ENCODE measurements at regions not wholly inside any gene's neighbourhood (a gene's known extent, or its start where the extent isn't known, plus 50 kb on each side); places are given as distances from the start of the nearest gene placed in this dataset.

- no peaks in the 10 kb centered on the region for H3K36me3 ChIP-seq (ENCODE audit: insufficient read depth, low read length)
- no peak overlapping the region for H3K27ac ChIP-seq (ENCODE audit: low read depth, low read length)
- H3K4me3 ChIP-seq (ENCODE audit: low read length), result no peak overlapping the region
- H3K9me3 ChIP-seq (ENCODE audit: insufficient read depth, low read depth, low read length), result no peaks in the 10 kb centered on the region
- H3K9ac ChIP-seq (ENCODE audit: low read depth, low read length), result no peak overlapping the region
- H3K4me1 ChIP-seq (ENCODE audit: insufficient read depth, low read length), result no peaks in the 10 kb centered on the region
- WGBS, result 76% methylated on average over 10 of the region's 10 CpGs
- no peaks in the 10 kb centered on the region for H3K27me3 ChIP-seq (ENCODE audit: insufficient read depth, low read length)
Measured at GRCh38 chr1:94608142-94608851, 66.7 kb upstream of the F3 start.

GRCh38 chr1:94607398-94607797 is 65.8 kb upstream of the F3 start:
- Histone ChIP-seq H3K4me1 (ENCODE audit: insufficient read depth, low read length) (no peaks in the 10 kb centered on the region), H3K9ac (ENCODE audit: low read depth, low read length) (no peak overlapping the region), H3K27me3 (ENCODE audit: insufficient read depth, low read length) (no peaks in the 10 kb centered on the region), H3K9me3 (ENCODE audit: insufficient read depth, low read depth, low read length) (no peaks in the 10 kb centered on the region), H3K27ac (ENCODE audit: low read depth, low read length) (no peak overlapping the region), H3K36me3 (ENCODE audit: insufficient read depth, low read length) (no peaks in the 10 kb centered on the region), H3K4me3 (ENCODE audit: low read length) (no peak overlapping the region)
- 95% methylated on average over 4 of the region's 4 CpGs for WGBS

- H3K9ac ChIP-seq (ENCODE audit: low read depth, low read length), result no peak overlapping the region
- no peak overlapping the region for H3K4me3 ChIP-seq (ENCODE audit: low read length)
- no peaks in the 10 kb centered on the region for H3K9me3 ChIP-seq (ENCODE audit: insufficient read depth, low read depth, low read length)
- no peaks in the 10 kb centered on the region for H3K36me3 ChIP-seq (ENCODE audit: insufficient read depth, low read length)
- no peaks in the 10 kb centered on the region for H3K4me1 ChIP-seq (ENCODE audit: insufficient read depth, low read length)
- no peaks in the 10 kb centered on the region for H3K27me3 ChIP-seq (ENCODE audit: insufficient read depth, low read length)
- 96% methylated on average over 4 of the region's 4 CpGs for WGBS
- H3K27ac ChIP-seq (ENCODE audit: low read depth, low read length), result no peak overlapping the region
Measured at GRCh38 chr1:94606471-94606870, 64.9 kb upstream of the F3 start.

- no peaks in the 10 kb centered on the region for H3K27me3 ChIP-seq (ENCODE audit: insufficient read depth, low read length)
- no peaks in the 10 kb centered on the region for H3K4me1 ChIP-seq (ENCODE audit: insufficient read depth, low read length)
- no peaks in the 10 kb centered on the region for H3K36me3 ChIP-seq (ENCODE audit: insufficient read depth, low read length)
- H3K27ac ChIP-seq (ENCODE audit: low read depth, low read length), result no peak overlapping the region
- H3K9me3 ChIP-seq (ENCODE audit: insufficient read depth, low read depth, low read length), result no peaks in the 10 kb centered on the region
- no peak overlapping the region for H3K9ac ChIP-seq (ENCODE audit: low read depth, low read length)
- H3K4me3 ChIP-seq (ENCODE audit: low read length), result no peak overlapping the region
Measured at GRCh38 chr1:94603663-94604062, 62.1 kb upstream of the F3 start.

- Histone ChIP-seq H3K9me3 (ENCODE audit: insufficient read depth, low read depth, low read length) (no peaks in the 10 kb centered on the region), H3K27ac (ENCODE audit: low read depth, low read length) (no peak overlapping the region), H3K27me3 (ENCODE audit: insufficient read depth, low read length) (no peaks in the 10 kb centered on the region), H3K9ac (ENCODE audit: low read depth, low read length) (no peak overlapping the region), H3K36me3 (ENCODE audit: insufficient read depth, low read length) (no peaks in the 10 kb centered on the region), H3K4me3 (ENCODE audit: low read length) (no peak overlapping the region), H3K4me1 (ENCODE audit: insufficient read depth, low read length) (no peaks in the 10 kb centered on the region)
- WGBS, result 99% methylated on average over 3 of the region's 3 CpGs
Measured at GRCh38 chr1:94602802-94603625, 61.5 kb upstream of the F3 start.

- WGBS, result 82% methylated on average over 9 of the region's 9 CpGs
- Histone ChIP-seq H3K27me3 (ENCODE audit: insufficient read depth, low read length) (no peaks in the 10 kb centered on the region), H3K4me3 (ENCODE audit: low read length) (no peak overlapping the region)
Measured at GRCh38 chr1:94602316-94602715, 60.8 kb upstream of the F3 start.

GRCh38 chr1:94600556-94600955 is 59.0 kb upstream of the F3 start:
- WGBS, result 79% methylated on average over 2 of the region's 2 CpGs
- H3K4me1 ChIP-seq (ENCODE audit: insufficient read depth, low read length), result no peaks in the 10 kb centered on the region
- H3K27me3 ChIP-seq (ENCODE audit: insufficient read depth, low read length), result no peaks in the 10 kb centered on the region
- H3K4me3 ChIP-seq (ENCODE audit: low read length), result no peak overlapping the region
- no peak overlapping the region for H3K27ac ChIP-seq (ENCODE audit: low read depth, low read length)
- H3K9me3 ChIP-seq (ENCODE audit: insufficient read depth, low read depth, low read length), result no peaks in the 10 kb centered on the region
- no peak overlapping the region for H3K9ac ChIP-seq (ENCODE audit: low read depth, low read length)
- no peaks in the 10 kb centered on the region for H3K36me3 ChIP-seq (ENCODE audit: insufficient read depth, low read length)

More at GRCh38 chr1:94602316-94602715, 60.8 kb upstream of the F3 start:
- no peak overlapping the region for H3K27ac ChIP-seq (ENCODE audit: low read depth, low read length)
- no peak overlapping the region for H3K9ac ChIP-seq (ENCODE audit: low read depth, low read length)
- no peaks in the 10 kb centered on the region for H3K9me3 ChIP-seq (ENCODE audit: insufficient read depth, low read depth, low read length)
- H3K4me1 ChIP-seq (ENCODE audit: insufficient read depth, low read length), result no peaks in the 10 kb centered on the region
- H3K36me3 ChIP-seq (ENCODE audit: insufficient read depth, low read length), result no peaks in the 10 kb centered on the region

- H3K4me1 ChIP-seq (ENCODE audit: insufficient read depth, low read length), result no peaks in the 10 kb centered on the region
- H3K27me3 ChIP-seq (ENCODE audit: insufficient read depth, low read length), result no peaks in the 10 kb centered on the region
- 77% methylated on average over 11 of the region's 11 CpGs for WGBS
- no peak overlapping the region for H3K9ac ChIP-seq (ENCODE audit: low read depth, low read length)
- no peak overlapping the region for H3K4me3 ChIP-seq (ENCODE audit: low read length)
- no peaks in the 10 kb centered on the region for H3K36me3 ChIP-seq (ENCODE audit: insufficient read depth, low read length)
- no peak overlapping the region for H3K27ac ChIP-seq (ENCODE audit: low read depth, low read length)
- H3K9me3 ChIP-seq (ENCODE audit: insufficient read depth, low read depth, low read length), result no peaks in the 10 kb centered on the region
Measured at GRCh38 chr1:94599095-94599813, 57.7 kb upstream of the F3 start.

GRCh38 chr1:94597701-94598100 is 56.1 kb upstream of the F3 start:
- Histone ChIP-seq H3K36me3 (ENCODE audit: insufficient read depth, low read length) (no peaks in the 10 kb centered on the region), H3K4me1 (ENCODE audit: insufficient read depth, low read length) (no peaks in the 10 kb centered on the region), H3K27ac (ENCODE audit: low read depth, low read length) (no peak overlapping the region), H3K9ac (ENCODE audit: low read depth, low read length) (no peak overlapping the region), H3K4me3 (ENCODE audit: low read length) (no peak overlapping the region), H3K9me3 (ENCODE audit: insufficient read depth, low read depth, low read length) (no peaks in the 10 kb centered on the region), H3K27me3 (ENCODE audit: insufficient read depth, low read length) (no peaks in the 10 kb centered on the region)
- WGBS, result 89% methylated on average over 3 of the region's 3 CpGs

- no peaks in the 10 kb centered on the region for H3K9me3 ChIP-seq (ENCODE audit: insufficient read depth, low read depth, low read length)
- WGBS, result 87% methylated on average over 3 of the region's 3 CpGs
- peaks cover 5% of the 10 kb centered on the region; the same call in 1 of the 2 replicates for H3K4me1 ChIP-seq (ENCODE audit: insufficient read depth, low read length)
- H3K4me3 ChIP-seq (ENCODE audit: low read length), result no peak overlapping the region
- H3K36me3 ChIP-seq (ENCODE audit: insufficient read depth, low read length), result no peaks in the 10 kb centered on the region
- no peak overlapping the region for H3K27ac ChIP-seq (ENCODE audit: low read depth, low read length)
- no peak overlapping the region for H3K9ac ChIP-seq (ENCODE audit: low read depth, low read length)
- no peaks in the 10 kb centered on the region for H3K27me3 ChIP-seq (ENCODE audit: insufficient read depth, low read length)
Measured at GRCh38 chr1:94596260-94596659, 54.7 kb upstream of the F3 start.

- Histone ChIP-seq H3K4me3 (ENCODE audit: low read length) (no peak overlapping the region), H3K4me1 (ENCODE audit: insufficient read depth, low read length) (peaks cover 5% of the 10 kb centered on the region; the same call in 1 of the 2 replicates), H3K36me3 (ENCODE audit: insufficient read depth, low read length) (no peaks in the 10 kb centered on the region), H3K9me3 (ENCODE audit: insufficient read depth, low read depth, low read length) (no peaks in the 10 kb centered on the region), H3K9ac (ENCODE audit: low read depth, low read length) (no peak overlapping the region), H3K27ac (ENCODE audit: low read depth, low read length) (no peak overlapping the region), H3K27me3 (ENCODE audit: insufficient read depth, low read length) (no peaks in the 10 kb centered on the region)
- 82% methylated on average over 5 of the region's 5 CpGs for WGBS
Measured at GRCh38 chr1:94595658-94596057, 54.1 kb upstream of the F3 start.
